ENCODE measurements at regions not wholly inside any gene's neighbourhood (a gene's known extent, or its start where the extent isn't known, plus 50 kb on each side); places are given as distances from the start of the nearest gene placed in this dataset.

- no peak for DNase-seq (ENCODE audit: low read depth)
These were observed 151.0 kb upstream of the COPS8 start for GRCh38 chr2:236934656-236935055.

GRCh38 chr2:236935083-236935482, 150.6 kb upstream of the COPS8 start:
- no peak for DNase-seq (ENCODE audit: low read depth)

DNA sequence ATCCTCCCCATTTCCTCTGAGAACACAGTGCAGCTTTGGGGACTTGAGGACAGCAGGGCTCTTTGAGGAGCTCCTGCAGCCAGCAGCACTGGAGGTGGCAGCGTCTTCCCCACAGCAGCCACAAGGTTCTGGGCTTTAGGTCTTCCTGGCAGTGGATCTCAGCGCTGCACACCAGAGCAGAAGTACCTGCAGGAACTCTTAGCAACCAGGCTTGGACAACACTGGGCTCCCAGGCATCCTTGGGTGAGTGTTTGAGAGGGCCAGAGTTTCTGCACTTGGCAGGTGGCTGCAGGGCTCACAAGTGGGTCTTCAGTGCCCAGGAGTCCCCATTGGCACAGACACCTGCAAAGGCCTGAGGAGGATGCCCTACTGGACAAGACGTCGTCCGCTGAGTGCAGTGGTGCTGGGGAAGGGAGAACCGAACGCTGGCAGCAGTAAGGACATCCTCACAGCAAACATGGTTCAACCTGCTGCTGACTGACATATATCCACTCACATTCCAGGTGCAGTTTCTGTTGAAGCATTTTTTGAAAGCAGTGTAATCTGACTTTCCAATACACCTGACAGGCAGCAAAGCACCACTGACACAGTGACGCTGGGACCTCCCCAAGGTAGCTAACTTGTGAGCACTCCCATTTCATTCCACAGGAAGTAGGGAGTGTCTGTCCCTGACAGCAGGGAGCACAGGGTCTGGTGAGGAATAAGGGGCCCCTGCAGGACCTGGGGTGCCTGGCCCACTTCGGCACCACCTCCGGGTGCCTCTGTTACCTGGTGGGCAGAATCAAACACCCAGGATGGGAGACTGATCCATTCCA, 149.9 kb upstream of the COPS8 start:
- DNase-seq (ENCODE audit: low read depth), result no peak

DNA sequence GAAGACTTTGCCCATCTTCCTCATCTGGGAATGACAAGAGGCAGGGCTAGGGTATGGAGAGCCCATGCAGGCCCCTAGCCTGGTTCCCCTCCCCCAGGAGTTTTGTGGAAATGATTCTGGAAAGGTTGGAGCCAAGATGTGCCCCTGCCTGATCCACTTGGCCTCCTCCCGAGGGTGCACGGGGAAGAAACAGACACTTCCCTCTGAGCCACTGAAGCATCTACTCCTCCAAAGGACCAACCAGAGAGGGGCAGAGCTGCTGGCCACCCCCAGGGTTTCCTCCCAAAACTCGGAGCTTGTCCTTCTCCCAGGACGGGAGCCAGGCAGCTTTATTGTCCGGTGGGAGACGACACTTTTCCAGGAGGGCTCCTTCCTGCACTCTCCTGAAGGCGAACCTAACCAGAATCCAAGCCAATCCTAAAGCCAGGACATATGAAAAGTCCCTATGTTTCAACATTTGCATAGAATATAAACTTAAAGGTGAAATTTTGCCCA, 149.2 kb upstream of the COPS8 start:
- DNase-seq (ENCODE audit: low read depth), result no peak

GRCh38 chr2:236938126-236938525, 147.6 kb upstream of the COPS8 start:
- no peak for DNase-seq (ENCODE audit: low read depth)

DNA sequence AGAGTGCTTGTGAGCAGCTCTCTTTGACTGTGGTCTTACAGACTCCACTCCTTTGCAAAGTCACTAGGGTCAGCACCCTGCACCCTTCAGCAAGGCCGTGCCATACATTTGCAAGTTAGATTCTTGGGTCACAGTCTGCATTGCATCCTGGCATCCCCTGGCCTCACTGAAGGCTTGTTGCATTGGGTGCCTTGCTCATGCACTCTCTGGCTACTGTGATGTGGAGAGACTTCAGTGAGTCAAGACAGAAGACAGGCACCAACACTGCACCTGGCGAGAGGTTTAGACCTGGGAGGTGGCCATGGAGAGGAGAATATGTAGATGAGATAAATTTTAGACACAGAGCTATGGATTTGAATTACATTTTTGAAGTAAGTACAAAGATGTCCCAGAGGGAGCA, 146.4 kb upstream of the COPS8 start:
- DNase-seq (ENCODE audit: low read depth), result no peak

DNA sequence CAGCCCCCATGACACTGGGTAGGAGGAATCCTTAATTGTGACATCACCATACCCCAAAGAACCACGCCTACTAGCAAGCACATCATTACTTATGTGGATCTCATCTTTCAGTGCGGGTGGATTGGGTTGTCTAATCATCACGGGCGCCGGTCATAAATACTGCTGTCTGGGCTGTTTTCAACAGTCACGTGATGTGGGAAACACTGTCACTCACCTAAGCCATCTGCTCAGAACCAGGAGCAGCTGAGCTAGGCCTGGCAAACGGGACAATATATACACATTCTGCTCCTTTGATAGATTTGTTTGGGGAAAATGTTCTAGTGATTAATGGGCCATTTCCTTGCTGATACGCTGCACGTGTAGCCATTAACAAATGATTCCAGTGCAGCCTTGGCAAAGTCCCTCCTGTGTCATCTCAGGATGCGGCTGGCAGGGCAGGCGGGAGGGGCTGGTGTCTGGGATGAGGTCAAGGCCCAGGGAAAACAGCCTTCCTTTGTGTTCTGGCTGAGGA, 145.9 kb upstream of the COPS8 start:
- DNase-seq (ENCODE audit: low read depth), result no peak

GRCh38 chr2:236940497-236940896, 145.2 kb upstream of the COPS8 start:
- DNase-seq (ENCODE audit: low read depth), result no peak

DNA sequence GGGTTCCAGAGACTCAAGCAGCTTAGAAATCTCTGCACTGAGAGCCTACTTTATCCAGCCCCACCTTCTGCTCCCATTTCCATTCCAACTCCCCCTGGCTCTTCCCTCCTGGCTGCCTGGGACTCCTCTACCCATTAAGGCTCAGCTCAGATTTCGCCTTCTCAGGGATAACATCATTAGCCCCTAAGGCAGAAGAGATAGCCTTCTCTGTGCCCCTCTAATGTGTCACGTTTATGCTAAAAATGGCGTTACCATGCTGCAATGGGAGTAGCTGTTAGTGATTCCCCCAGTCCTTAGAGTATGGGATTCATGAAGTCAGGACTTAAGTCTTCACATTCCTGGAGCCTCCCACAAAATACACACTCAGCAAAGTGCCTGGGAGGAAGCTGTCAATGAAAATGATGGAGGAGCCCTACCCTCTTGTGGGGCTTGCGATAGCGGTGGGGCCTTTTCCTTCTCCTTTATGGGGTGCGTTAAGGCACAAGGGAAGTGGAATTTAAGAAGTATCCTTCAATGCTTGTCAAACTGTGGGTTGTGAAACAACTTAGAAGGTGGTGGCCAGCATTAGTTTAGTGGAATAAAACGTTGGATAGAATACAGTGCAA, 144.7 kb upstream of the COPS8 start:
- DNase-seq (ENCODE audit: low read depth), result no peak

GRCh38 chr2:236941551-236941950, 144.1 kb upstream of the COPS8 start:
- no peak for DNase-seq (ENCODE audit: low read depth)

DNA sequence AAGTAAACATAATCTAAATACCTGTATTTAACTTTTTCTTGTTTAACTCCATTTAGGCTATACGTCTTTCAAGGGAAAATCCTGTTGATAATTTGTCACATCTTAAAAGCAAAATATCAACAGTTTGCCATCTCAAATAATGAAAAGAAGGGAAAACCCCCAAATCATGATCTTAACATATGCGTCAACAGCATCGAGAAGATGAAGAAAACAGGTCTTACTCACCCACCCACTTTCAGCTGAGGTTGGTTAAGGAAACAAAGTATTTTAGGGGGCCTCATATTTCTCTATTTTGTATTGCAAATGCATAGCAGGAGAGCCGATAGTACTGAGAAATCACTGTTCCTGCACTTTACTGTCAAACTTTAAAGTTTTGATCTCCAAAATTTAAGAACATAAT, 143.1 kb upstream of the COPS8 start:
- no peak for DNase-seq (ENCODE audit: low read depth)

DNA sequence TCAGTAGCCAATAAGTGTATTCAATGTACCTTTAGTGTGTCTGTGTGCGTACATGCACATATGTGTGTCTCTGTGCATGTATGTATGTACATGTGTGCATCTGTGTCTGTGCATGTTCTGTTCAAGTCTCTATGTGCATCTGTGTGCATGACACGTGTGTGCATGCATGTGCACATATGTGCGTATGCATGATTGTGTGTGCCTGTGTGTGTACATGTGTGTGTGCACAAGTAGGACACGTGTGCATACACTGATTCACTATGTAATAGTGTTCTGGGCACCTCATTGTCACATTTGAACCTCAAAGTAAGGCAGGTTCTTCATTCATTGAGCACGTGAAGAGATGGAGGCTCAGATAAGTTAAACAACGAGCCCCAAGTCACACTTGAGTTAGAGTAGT, 142.6 kb upstream of the COPS8 start:
- DNase-seq (ENCODE audit: low read depth), result no peak

GRCh38 chr2:236943841-236944513, 141.7 kb upstream of the COPS8 start:
- DNase-seq (ENCODE audit: low read depth), result no peak

- DNase-seq (ENCODE audit: low read depth), result no peak
These were observed 141.1 kb upstream of the COPS8 start for GRCh38 chr2:236944561-236944960.

DNA sequence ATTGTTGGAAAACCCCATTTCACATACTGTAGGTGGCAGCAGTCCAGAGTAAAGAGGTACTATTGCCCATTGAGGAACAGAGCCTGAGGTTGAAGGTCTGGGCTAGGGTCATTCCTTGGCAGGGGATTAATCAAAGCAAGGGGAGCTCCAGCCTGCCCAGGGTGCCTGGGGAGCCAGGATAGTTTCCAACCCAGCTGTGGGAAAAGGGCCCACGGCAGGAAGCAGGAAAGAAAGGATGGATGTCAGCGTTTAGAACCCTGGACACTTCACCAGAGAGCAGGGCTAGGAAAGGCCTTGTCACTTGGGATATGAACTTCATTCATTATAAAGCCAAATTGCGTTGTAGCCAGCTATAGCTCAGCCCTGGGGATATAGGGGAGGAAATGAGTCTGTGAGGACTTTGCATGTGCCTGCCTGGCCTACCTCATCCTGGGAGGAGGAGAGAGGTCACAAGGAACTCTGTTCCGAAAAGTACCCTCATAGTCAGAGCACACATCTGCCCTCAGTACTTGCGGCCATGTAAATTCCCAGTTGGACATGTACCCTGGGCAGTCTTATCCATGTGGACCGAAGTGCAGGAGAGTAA, 140.2 kb upstream of the COPS8 start:
- no peak for DNase-seq (ENCODE audit: low read depth)

- DNase-seq (ENCODE audit: low read depth), result no peak
These were observed 138.8 kb upstream of the COPS8 start for GRCh38 chr2:236946871-236947270.

DNA sequence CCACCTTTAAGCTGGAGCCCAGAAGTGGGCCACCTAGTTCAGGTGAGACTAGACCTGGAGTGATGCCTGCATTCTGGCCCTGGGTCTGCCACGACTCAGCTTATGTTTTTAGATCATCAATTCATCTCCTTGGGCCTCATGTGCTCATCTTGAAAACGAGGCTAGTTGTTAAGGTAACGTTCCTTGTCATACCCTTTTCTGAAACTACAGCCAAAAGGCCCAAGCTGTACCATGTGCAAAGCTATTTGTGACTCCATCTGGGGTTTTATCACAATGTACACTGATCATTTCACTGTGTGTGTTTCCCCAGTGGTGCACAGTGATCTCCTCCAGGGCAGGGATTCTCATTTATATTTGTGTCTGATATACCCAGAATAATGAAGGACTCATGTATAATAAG, 138.4 kb upstream of the COPS8 start:
- no peak for DNase-seq (ENCODE audit: low read depth)

- DNase-seq (ENCODE audit: low read depth), result no peak
These were observed 137.8 kb upstream of the COPS8 start for GRCh38 chr2:236947896-236948295.

GRCh38 chr2:236949089-236949905, 136.4 kb upstream of the COPS8 start:
- DNase-seq (ENCODE audit: low read depth), result no peak

DNA sequence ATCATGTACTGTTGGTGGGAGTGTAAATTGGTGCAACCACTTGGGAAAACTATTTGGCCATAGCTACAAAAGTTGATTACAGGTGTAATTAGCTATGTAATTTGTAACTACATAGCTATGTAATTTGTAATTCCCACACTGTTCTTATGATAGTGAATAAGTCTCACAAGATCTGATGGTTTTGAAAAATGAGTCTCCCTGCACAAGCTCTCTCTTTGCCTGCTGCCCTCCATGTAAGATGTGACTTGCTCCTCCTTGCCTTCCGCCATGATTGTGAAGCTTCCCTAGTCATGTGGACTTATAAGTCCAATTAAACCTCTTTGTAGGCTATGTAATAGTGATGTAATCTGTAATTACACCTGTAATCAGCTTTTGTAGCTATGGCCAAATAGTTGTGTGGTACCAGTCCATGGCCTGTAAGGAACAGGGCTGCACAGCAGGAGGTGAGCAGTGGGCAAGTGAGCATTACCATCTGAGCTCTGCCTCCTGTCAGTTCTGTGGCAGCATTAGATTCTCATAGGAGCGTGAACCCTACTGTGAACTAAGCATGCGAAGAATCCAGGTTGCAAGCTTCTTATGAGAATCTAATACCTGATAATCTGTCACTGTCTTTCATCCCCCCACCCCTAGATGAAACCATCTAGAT, 133.7 kb upstream of the COPS8 start:
- DNase-seq (ENCODE audit: low read depth), result no peak

- no peak for DNase-seq (ENCODE audit: low read depth)
These were observed 131.0 kb upstream of the COPS8 start for GRCh38 chr2:236954641-236955040.
